Immature natural killer cell (primary cell): ENCODE measurements at regions not wholly inside any gene's neighbourhood (a gene's known extent, or its start where the extent isn't known, plus 50 kb on each side); places are given as distances from the start of the nearest gene placed in this dataset.

ENCODE experiments used
- DNase-seq, 3 donors: peaks; one replicate each; pipeline ENCODE4 v3.0.0; 2022; ENCODE audit warnings: mixed read lengths in 1 of 3
- H3K27ac Mint-ChIP-seq, 6 donors: one replicate each; pipeline ENCODE4 v1.8.0; 2020; ENCODE audit warnings: mixed read lengths in 6 of 6, mild to moderate bottlenecking in 5 of 6, inconsistent platforms in 4 of 6, moderate library complexity in 3 of 6
- H3K27me3 Mint-ChIP-seq, 3 donors: one replicate each; pipeline ENCODE4 v1.8.0; 2020 to 2021; ENCODE audit warnings: low read depth in 3 of 3, mild to moderate bottlenecking in 3 of 3, mixed read lengths in 3 of 3, moderate library complexity in 3 of 3, inconsistent platforms in 1 of 3
- H3K36me3 Mint-ChIP-seq, 3 donors: one replicate each; pipeline ENCODE4 v1.8.0; 2020; ENCODE audit warnings: mixed read lengths in 3 of 3, inconsistent platforms in 2 of 3, mild to moderate bottlenecking in 2 of 3
- H3K4me1 Mint-ChIP-seq, 2 donors: one replicate each; pipeline ENCODE4 v1.8.0; 2020; ENCODE audit warnings: inconsistent platforms in 2 of 2, mild to moderate bottlenecking in 2 of 2, mixed read lengths in 2 of 2, moderate library complexity in 1 of 2
- H3K4me3 Mint-ChIP-seq, 5 donors: one replicate each; pipeline ENCODE4 v1.8.0; 2020; ENCODE audit warnings: mild to moderate bottlenecking in 5 of 5, mixed read lengths in 5 of 5, inconsistent platforms in 3 of 5, moderate library complexity in 3 of 5
- H3K9me3 Mint-ChIP-seq, 6 donors: one replicate each; pipeline ENCODE4 v1.8.0; 2020; ENCODE audit warnings: mild to moderate bottlenecking in 6 of 6, mixed read lengths in 6 of 6, inconsistent platforms in 4 of 6, moderate library complexity in 3 of 6

DNA sequence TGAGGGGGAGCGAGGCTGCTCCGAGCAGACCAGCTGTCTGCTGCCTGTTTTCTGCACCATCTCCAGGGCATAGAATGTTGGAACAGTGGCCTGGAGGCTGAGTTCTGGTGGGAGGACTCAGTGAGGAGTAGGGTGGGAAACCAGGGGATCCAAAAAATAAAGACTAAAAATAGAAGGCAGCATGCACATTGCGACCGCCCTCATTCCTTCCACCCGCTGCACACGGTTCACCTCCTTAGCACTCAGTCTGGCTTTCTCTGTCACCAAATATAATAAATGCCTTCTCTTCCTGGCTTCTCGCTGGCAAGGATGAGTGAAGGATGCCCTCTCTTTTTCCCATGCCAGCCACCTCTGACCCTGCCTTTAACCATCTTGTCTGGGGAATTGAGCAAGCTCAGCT, 146.2 kb downstream of the AACS start:
- no peak overlapping the region for H3K27ac Mint-ChIP-seq
- H3K27me3 Mint-ChIP-seq: peaks cover 2 to 7% (median 4%) of the 10 kb centered on the region in 3 donors

DNA sequence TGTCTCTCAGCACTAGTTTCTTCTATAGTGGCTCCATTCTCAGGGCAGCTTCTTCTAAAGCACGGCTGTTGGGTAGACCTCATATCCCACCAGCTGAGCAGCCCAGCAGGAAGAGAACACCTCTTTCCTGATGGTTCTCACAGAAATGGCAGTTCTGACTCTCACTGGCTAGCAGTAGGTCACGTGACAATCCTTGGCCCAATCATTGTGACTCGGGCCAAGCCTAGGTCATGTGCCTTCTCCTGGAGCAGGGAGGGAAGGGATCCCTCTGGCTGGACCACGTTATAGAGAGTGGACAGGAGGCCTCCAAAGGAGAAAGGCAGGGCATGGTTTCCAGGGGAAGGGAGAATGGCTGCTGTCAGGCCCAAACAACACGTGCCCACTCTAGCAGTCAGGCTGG, 149.1 kb downstream of the AACS start:
- H3K9me3 Mint-ChIP-seq: peaks cover 0 to 3% (median 0%) of the 10 kb centered on the region in 6 donors
- H3K36me3 Mint-ChIP-seq: no peaks in the 10 kb centered on the region
- no peak for DNase-seq
- H3K4me3 Mint-ChIP-seq: no peak overlapping the region
- H3K4me1 Mint-ChIP-seq: no peaks in the 10 kb centered on the region
- H3K27ac Mint-ChIP-seq: no peak overlapping the region
- peaks cover 1 to 7% (median 2%) of the 10 kb centered on the region in 3 donors for H3K27me3 Mint-ChIP-seq

More for the DNA sequence above, 146.2 kb downstream of the AACS start:
- DNase-seq: no peak
- Mint-ChIP-seq H3K4me3 (no peak overlapping the region), H3K36me3 (no peaks in the 10 kb centered on the region), H3K9me3 (peaks cover 0 to 3% (median 0%) of the 10 kb centered on the region in 6 donors), H3K4me1 (no peaks in the 10 kb centered on the region)

DNA sequence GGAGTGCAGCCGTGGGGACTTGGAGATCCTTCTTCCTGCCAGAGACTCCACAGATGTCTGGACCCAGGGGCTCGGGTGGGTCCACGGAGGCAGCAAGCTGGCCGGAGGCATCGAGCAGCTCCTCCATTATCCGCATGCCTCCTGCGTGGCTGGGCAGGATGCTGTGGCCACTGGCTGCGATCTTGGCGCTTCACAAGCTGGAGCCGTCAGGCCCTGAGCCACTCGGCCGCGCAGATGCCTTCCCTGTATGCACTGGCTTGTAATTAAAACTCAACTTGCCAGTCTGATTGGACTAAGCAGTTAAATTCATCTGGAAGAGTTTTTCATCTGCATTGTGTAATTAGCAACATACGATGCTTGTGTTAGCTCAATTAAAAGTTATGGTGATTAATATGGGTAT, 151.5 kb downstream of the AACS start:
- H3K27ac Mint-ChIP-seq: no peak overlapping the region
- H3K4me1 Mint-ChIP-seq: no peaks in the 10 kb centered on the region
- H3K36me3 Mint-ChIP-seq: no peaks in the 10 kb centered on the region
- no peak overlapping the region for H3K4me3 Mint-ChIP-seq
- no peak for DNase-seq
- peaks cover 1 to 8% (median 4%) of the 10 kb centered on the region in 3 donors for H3K27me3 Mint-ChIP-seq
- H3K9me3 Mint-ChIP-seq: peaks cover 0 to 3% (median 0%) of the 10 kb centered on the region in 6 donors

DNA sequence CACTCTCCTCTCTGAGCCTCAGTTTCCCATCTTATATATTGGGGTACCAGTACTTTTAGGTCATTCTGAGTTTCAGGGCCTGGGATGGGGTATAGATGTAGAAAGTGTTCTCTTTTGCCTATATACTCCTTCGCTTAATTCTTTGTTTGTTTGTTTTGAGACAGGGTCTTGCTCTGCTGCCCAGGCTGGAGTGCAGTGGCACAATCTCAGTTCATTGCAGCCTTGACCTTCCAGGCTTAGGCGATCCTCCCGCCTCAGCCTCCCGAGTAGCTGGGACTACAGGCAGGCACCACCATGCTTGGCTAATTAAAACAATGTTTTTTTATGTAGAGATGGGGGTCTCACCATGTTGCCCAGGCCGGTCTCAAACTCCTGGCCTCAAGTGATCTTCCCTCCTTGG, 152.1 kb downstream of the AACS start:
- no peak overlapping the region for H3K4me3 Mint-ChIP-seq
- no peaks in the 10 kb centered on the region for H3K36me3 Mint-ChIP-seq
- H3K4me1 Mint-ChIP-seq: no peaks in the 10 kb centered on the region
- no peak for DNase-seq
- H3K9me3 Mint-ChIP-seq: peaks cover 0 to 3% (median 0%) of the 10 kb centered on the region in 6 donors
- H3K27ac Mint-ChIP-seq: no peak overlapping the region
- peaks cover 0 to 6% (median 4%) of the 10 kb centered on the region in 3 donors for H3K27me3 Mint-ChIP-seq

DNA sequence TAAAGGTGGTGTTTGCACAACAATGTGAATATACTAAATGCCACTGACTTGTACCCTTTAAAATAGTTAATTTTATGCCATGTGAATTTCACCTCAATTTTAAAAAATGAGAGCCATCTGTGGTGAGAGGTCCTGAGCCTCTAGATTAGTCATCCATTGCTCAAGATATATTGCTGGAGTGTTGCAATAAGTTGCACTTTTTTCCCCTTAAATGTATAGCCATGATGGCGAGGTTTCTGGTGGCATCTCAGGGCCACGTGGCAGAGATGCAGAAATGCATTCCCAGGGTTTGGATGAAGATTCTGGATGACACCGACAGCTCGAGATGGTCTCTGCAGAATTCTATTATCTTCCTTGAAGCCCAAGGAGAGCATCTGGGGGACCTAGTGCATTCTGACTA, 153.7 kb downstream of the AACS start:
- Mint-ChIP-seq H3K4me1 (no peaks in the 10 kb centered on the region), H3K9me3 (peaks cover 0 to 1% (median 0%) of the 10 kb centered on the region in 6 donors), H3K4me3 (no peak overlapping the region), H3K36me3 (no peaks in the 10 kb centered on the region), H3K27me3 (peaks cover 0 to 10% (median 6%) of the 10 kb centered on the region in 3 donors), H3K27ac (no peak overlapping the region)
- DNase-seq: no peak

GRCh38 chr12:125220404-125221273, 155.4 kb downstream of the AACS start:
- Mint-ChIP-seq H3K4me1 (no peaks in the 10 kb centered on the region), H3K36me3 (no peaks in the 10 kb centered on the region), H3K27me3 (peaks cover 0 to 10% (median 6%) of the 10 kb centered on the region in 3 donors), H3K9me3 (peaks cover 0 to 1% (median 0%) of the 10 kb centered on the region in 6 donors), H3K27ac (no peak overlapping the region), H3K4me3 (no peak overlapping the region)
- no peak for DNase-seq

DNA sequence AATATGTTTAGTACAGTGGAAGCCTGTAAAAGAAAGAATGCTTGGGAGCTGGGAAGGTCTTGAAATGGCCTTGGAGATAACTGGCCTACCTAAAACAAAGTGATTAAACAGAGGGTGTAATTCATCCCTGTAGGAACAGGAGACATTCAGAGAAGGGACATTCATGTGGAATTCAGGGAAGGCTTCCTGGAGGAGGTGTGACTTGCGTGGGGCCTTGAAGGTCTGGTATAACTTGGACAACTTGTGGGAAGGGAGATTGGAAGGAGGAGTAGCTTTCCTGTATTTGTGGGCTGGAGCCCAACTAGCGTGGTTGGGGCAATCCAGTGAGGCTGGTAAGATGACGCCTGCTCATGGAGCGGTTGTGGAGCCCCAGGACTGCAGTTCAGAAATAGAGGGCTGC, 156.4 kb downstream of the AACS start:
- Mint-ChIP-seq H3K27me3 (peaks cover 0 to 10% (median 6%) of the 10 kb centered on the region in 3 donors), H3K9me3 (no peaks in the 10 kb centered on the region), H3K36me3 (no peaks in the 10 kb centered on the region), H3K4me1 (no peaks in the 10 kb centered on the region), H3K4me3 (no peak overlapping the region), H3K27ac (no peak overlapping the region)
- DNase-seq: no peak

DNA sequence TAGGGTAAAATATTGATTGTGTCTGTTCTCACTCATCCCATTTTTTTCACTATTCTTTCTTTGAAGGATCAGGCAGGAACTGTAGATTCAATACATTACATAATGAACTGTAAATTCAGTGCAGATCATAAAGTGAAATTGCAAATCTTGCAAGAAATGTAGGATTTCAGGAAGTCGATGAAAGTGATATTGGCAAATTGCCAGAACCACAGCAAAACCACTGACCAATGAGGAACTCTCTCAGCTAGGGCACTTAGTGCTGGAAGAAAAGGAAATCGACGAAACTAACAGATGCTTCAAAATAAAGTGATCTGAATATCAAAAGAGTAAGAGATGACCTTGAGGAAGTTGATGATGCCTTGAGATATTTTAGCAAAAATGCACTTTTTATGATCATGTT, 157.6 kb downstream of the AACS start:
- DNase-seq: no peak
- no peaks in the 10 kb centered on the region for H3K9me3 Mint-ChIP-seq
- peaks cover 0 to 10% (median 9%) of the 10 kb centered on the region in 3 donors for H3K27me3 Mint-ChIP-seq
- H3K4me3 Mint-ChIP-seq: no peak overlapping the region
- no peaks in the 10 kb centered on the region for H3K36me3 Mint-ChIP-seq
- no peak overlapping the region for H3K27ac Mint-ChIP-seq
- no peaks in the 10 kb centered on the region for H3K4me1 Mint-ChIP-seq

- Mint-ChIP-seq H3K36me3 (no peaks in the 10 kb centered on the region), H3K4me1 (no peaks in the 10 kb centered on the region), H3K27me3 (peaks cover 2 to 10% (median 5%) of the 10 kb centered on the region in 3 donors), H3K27ac (no peak overlapping the region), H3K9me3 (no peaks in the 10 kb centered on the region), H3K4me3 (no peak overlapping the region)
- DNase-seq: no peak
Observed at GRCh38 chr12:125225641-125226040, 160.4 kb downstream of the AACS start.

DNA sequence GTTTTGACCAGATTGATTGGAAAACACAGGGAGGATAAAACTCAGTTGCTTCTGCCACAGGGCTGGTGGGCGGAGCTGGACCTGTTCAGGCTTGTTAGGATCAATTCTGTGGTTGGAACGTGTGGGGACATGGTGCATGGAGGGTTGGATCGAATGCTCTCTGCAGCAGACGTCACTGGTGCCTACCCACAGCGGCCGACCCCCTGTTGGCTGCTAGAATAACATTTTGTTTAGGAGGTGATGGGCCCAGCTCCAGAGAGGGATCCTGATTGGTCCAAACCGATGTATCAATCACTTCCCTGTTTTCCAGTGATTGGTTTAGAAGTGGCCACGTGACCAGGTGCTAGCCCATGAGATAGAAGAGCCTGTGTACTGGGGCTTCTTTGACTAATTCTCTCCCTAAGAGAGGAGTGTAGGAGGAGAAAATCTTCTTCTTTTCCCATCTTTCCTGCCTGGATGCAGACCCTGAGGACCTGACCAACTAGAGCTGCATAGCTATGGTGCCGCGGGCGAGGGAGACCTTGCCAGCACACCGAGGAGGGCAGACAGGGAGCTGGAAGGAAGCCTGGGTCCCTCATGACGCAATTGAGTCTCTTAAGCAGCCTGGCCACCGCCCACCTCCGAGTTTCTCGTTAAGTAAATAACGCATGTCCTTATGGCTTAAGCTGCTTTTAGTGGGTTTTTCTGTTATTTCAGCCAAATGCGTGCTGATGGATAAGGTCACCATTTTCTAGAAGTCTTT, 163.5 kb downstream of the AACS start:
- peaks cover under 1 to 3% (median 2%) of the 10 kb centered on the region in 3 donors for H3K27me3 Mint-ChIP-seq
- H3K36me3 Mint-ChIP-seq: no peaks in the 10 kb centered on the region
- H3K4me3 Mint-ChIP-seq: no peak overlapping the region
- H3K27ac Mint-ChIP-seq: no peak overlapping the region
- H3K4me1 Mint-ChIP-seq: no peaks in the 10 kb centered on the region
- no peaks in the 10 kb centered on the region for H3K9me3 Mint-ChIP-seq
- no peak for DNase-seq

GRCh38 chr12:125229878-125230530, 164.8 kb downstream of the AACS start:
- Mint-ChIP-seq H3K27me3 (peaks cover 2 to 3% (median 2%) of the 10 kb centered on the region in 3 donors), H3K36me3 (no peaks in the 10 kb centered on the region), H3K4me1 (no peaks in the 10 kb centered on the region), H3K27ac (no peak overlapping the region), H3K4me3 (no peak overlapping the region), H3K9me3 (no peaks in the 10 kb centered on the region)
- DNase-seq: no peak

DNA sequence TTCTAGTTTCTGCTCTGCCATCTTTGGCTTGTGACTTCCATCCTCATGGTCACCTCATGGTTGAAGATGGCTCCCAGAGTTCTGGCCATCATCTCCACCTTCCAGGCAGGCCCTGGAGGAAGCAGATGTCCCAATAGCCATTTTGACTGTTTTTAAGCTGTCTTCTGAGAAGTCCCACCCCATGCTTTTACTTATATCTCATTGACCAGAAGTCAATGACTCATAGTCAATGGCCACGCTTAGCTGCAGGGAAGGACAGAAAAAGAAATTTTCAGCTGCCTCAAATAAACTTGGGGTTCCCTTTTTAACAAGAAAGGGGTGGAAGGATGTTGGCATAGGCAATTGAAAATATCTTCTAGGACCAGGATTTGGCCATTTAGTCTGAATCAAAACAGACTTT, 168.1 kb downstream of the AACS start:
- no peaks in the 10 kb centered on the region for H3K9me3 Mint-ChIP-seq
- H3K27me3 Mint-ChIP-seq: peaks cover 0 to 2% (median 2%) of the 10 kb centered on the region in 3 donors
- H3K4me3 Mint-ChIP-seq: no peak overlapping the region
- no peaks in the 10 kb centered on the region for H3K36me3 Mint-ChIP-seq
- H3K27ac Mint-ChIP-seq: no peak overlapping the region
- DNase-seq: no peak
- no peaks in the 10 kb centered on the region for H3K4me1 Mint-ChIP-seq

DNA sequence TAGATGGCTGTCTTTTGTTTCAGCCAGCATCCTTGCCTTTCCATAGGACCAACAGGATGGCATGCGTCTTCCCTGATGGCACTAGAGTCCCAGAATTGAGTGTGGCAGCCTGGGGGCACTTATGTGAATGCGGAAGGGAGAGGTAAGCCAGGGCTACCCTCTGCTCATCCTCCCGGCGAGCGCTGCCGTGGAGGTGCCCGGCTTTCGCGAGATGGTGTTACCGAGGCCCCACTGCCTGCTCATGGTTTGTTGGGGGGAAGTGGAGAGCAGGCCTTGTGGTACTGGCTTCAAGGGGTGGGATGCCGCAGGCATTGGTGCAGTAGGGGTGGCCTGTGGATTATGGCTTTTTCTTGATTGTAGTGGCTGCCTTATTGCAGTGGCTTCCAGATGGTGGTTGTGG, 174.3 kb downstream of the AACS start:
- peaks cover 0 to 11% (median 8%) of the 10 kb centered on the region in 3 donors for H3K27me3 Mint-ChIP-seq
- H3K4me3 Mint-ChIP-seq: no peak overlapping the region
- DNase-seq: no peak
- H3K9me3 Mint-ChIP-seq: no peaks in the 10 kb centered on the region
- H3K27ac Mint-ChIP-seq: no peak overlapping the region
- no peaks in the 10 kb centered on the region for H3K36me3 Mint-ChIP-seq
- H3K4me1 Mint-ChIP-seq: no peaks in the 10 kb centered on the region

GRCh38 chr12:125240717-125241116, 175.5 kb downstream of the AACS start:
- H3K27ac Mint-ChIP-seq: no peak overlapping the region
- no peak overlapping the region for H3K4me3 Mint-ChIP-seq
- no peaks in the 10 kb centered on the region for H3K9me3 Mint-ChIP-seq
- peaks cover 0 to 13% (median 8%) of the 10 kb centered on the region in 3 donors for H3K27me3 Mint-ChIP-seq
- no peaks in the 10 kb centered on the region for H3K36me3 Mint-ChIP-seq
- H3K4me1 Mint-ChIP-seq: no peaks in the 10 kb centered on the region
- no peak for DNase-seq
